ENCODE measurements at regions not wholly inside any gene's neighbourhood (a gene's known extent, or its start where the extent isn't known, plus 50 kb on each side); places are given as distances from the start of the nearest gene placed in this dataset.

GRCh38 chr3:102571720-102572384, 137.0 kb downstream of the ZPLD1 start:
- H3K27me3 ChIP-seq (ENCODE audit: insufficient read depth, low read depth, low read length) = no peaks in the 10 kb centered on the region

GRCh38 chr3:102573483-102574028, 138.7 kb downstream of the ZPLD1 start:
- Histone ChIP-seq H3K4me2 (ENCODE audit: low read length) (no peak overlapping the region), H3K9me2 (ENCODE audit: insufficient read depth, low read length) (no peaks in the 10 kb centered on the region), H4K20me1 (ENCODE audit: insufficient read depth) (no peaks in the 10 kb centered on the region), H3K9me3 (ENCODE audit: low read length) (no peaks in the 10 kb centered on the region), H3F3A (ENCODE audit: insufficient read depth, low read length, poor library complexity, severe bottlenecking) (no peaks in the 10 kb centered on the region), H2AFZ (ENCODE audit: low read depth, low read length) (no peak overlapping the region), H3K36me3 (ENCODE audit: insufficient read depth, low read length) (no peaks in the 10 kb centered on the region), H3K4me3 (ENCODE audit: low read length) (no peak overlapping the region), H3K9ac (ENCODE audit: low read length) (no peak overlapping the region), H3K79me2 (replicated peaks; ENCODE audit: insufficient read depth, low read length) (no peaks in the 10 kb centered on the region), H3K27ac (ENCODE audit: low read length) (no peak overlapping the region), H3K27me3 (ENCODE audit: insufficient read depth, low read depth, low read length) (no peaks in the 10 kb centered on the region)
- TF ChIP-seq TAF1 (IDR thresholded peaks at IDR 0.05; ENCODE audit: low read depth) (no peak), POLR2AphosphoS5 (IDR thresholded peaks at IDR 0.05) (no peak), EP300 (conservative IDR thresholded peaks at IDR 0.05; ENCODE audit: poor library complexity, severe bottlenecking) (no peak), EZH2 (IDR thresholded peaks at IDR 0.05; ENCODE audit: borderline replicate concordance, insufficient read depth, low read length, poor library complexity, severe bottlenecking) (no peak), SMC3 (conservative IDR thresholded peaks at IDR 0.05; ENCODE audit: poor library complexity) (no peak), MXI1 (conservative IDR thresholded peaks at IDR 0.05; ENCODE audit: poor library complexity, severe bottlenecking) (no peak), RAD21 (conservative IDR thresholded peaks at IDR 0.05) (no peak)
- TF ChIP-seq, protein P1, sequence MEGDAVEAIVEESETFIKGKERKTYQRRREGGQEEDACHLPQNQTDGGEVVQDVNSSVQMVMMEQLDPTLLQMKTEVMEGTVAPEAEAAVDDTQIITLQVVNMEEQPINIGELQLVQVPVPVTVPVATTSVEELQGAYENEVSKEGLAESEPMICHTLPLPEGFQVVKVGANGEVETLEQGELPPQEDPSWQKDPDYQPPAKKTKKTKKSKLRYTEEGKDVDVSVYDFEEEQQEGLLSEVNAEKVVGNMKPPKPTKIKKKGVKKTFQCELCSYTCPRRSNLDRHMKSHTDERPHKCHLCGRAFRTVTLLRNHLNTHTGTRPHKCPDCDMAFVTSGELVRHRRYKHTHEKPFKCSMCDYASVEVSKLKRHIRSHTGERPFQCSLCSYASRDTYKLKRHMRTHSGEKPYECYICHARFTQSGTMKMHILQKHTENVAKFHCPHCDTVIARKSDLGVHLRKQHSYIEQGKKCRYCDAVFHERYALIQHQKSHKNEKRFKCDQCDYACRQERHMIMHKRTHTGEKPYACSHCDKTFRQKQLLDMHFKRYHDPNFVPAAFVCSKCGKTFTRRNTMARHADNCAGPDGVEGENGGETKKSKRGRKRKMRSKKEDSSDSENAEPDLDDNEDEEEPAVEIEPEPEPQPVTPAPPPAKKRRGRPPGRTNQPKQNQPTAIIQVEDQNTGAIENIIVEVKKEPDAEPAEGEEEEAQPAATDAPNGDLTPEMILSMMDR (IDR thresholded peaks at IDR 0.05; ENCODE audit: poor library complexity, severe bottlenecking) = no peak

More at GRCh38 chr3:102571720-102572384, 137.0 kb downstream of the ZPLD1 start:
- TF ChIP-seq SMC3 (conservative IDR thresholded peaks at IDR 0.05; ENCODE audit: poor library complexity) = no peak
- no peak for TF ChIP-seq RAD21 (conservative IDR thresholded peaks at IDR 0.05)
- TF ChIP-seq, protein P1 (IDR thresholded peaks at IDR 0.05; ENCODE audit: poor library complexity, severe bottlenecking) = no peak
- TF ChIP-seq EZH2 (IDR thresholded peaks at IDR 0.05; ENCODE audit: borderline replicate concordance, insufficient read depth, low read length, poor library complexity, severe bottlenecking) = no peak
- TF ChIP-seq TAF1 (IDR thresholded peaks at IDR 0.05; ENCODE audit: low read depth) = no peak
- no peak for TF ChIP-seq MXI1 (conservative IDR thresholded peaks at IDR 0.05; ENCODE audit: poor library complexity, severe bottlenecking)
- no peak for TF ChIP-seq POLR2AphosphoS5 (IDR thresholded peaks at IDR 0.05)
- no peak for TF ChIP-seq REST (IDR thresholded peaks at IDR 0.05; ENCODE audit: borderline replicate concordance)
- no peak for TF ChIP-seq EP300 (conservative IDR thresholded peaks at IDR 0.05; ENCODE audit: poor library complexity, severe bottlenecking)
- Histone ChIP-seq H3K4me2 (ENCODE audit: low read length) (no peak overlapping the region), H3K9me2 (ENCODE audit: insufficient read depth, low read length) (no peaks in the 10 kb centered on the region), H3K9ac (ENCODE audit: low read length) (no peak overlapping the region), H3K4me3 (ENCODE audit: low read length) (no peak overlapping the region), H3F3A (ENCODE audit: insufficient read depth, low read length, poor library complexity, severe bottlenecking) (no peaks in the 10 kb centered on the region), H3K27ac (ENCODE audit: low read length) (no peak overlapping the region), H3K9me3 (ENCODE audit: low read length) (no peaks in the 10 kb centered on the region), H3K36me3 (ENCODE audit: insufficient read depth, low read length) (no peaks in the 10 kb centered on the region), H4K20me1 (ENCODE audit: insufficient read depth) (no peaks in the 10 kb centered on the region), H3K79me2 (replicated peaks; ENCODE audit: insufficient read depth, low read length) (no peaks in the 10 kb centered on the region), H2AFZ (ENCODE audit: low read depth, low read length) (no peak overlapping the region)
